GM12873 (cell line): ENCODE measurements at regions not wholly inside any gene's neighbourhood (a gene's known extent, or its start where the extent isn't known, plus 50 kb on each side); places are given as distances from the start of the nearest gene placed in this dataset.

Source experiments
- TF ChIP-seq, protein P1 (sequence below): IDR thresholded peaks from 2 replicates; pipeline ENCODE4 v1.5.1; 2012; ENCODE audit warnings: low read depth, mild to moderate bottlenecking, moderate library complexity, low read length, control low read depth; ENCODE audit not compliant: insufficient read depth; ENCODE audit errors: missing control alignments

DNA sequence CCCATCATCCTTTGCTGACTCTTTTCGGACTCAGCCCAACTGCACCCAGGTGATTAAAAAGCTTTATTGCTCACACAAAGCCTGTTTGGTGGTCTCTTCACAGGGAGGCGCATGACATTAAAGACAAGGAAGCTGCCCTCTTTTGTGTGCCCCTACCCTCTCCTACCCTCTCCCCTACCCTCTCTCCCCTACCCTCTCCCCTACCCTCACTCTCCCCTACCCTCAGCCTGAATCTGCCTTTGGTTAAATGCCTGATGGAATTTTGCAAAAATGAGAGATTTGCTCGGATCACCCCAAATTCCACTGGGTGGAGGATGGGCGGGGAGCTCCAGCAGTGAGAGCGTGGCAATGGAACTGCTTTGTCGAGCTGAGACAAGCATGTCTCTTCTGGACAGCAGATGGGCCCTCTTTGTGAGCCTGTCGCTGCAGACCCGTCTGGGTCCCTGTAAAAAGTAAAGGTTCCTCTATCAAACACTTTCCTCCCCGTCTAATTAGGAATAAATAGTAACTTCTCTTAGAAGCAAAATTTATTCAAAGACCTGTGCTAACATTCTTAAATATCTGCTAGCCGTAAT is 76.4 kb upstream of the MLN start:
- TF ChIP-seq, protein P1, sequence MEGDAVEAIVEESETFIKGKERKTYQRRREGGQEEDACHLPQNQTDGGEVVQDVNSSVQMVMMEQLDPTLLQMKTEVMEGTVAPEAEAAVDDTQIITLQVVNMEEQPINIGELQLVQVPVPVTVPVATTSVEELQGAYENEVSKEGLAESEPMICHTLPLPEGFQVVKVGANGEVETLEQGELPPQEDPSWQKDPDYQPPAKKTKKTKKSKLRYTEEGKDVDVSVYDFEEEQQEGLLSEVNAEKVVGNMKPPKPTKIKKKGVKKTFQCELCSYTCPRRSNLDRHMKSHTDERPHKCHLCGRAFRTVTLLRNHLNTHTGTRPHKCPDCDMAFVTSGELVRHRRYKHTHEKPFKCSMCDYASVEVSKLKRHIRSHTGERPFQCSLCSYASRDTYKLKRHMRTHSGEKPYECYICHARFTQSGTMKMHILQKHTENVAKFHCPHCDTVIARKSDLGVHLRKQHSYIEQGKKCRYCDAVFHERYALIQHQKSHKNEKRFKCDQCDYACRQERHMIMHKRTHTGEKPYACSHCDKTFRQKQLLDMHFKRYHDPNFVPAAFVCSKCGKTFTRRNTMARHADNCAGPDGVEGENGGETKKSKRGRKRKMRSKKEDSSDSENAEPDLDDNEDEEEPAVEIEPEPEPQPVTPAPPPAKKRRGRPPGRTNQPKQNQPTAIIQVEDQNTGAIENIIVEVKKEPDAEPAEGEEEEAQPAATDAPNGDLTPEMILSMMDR = no peak

DNA sequence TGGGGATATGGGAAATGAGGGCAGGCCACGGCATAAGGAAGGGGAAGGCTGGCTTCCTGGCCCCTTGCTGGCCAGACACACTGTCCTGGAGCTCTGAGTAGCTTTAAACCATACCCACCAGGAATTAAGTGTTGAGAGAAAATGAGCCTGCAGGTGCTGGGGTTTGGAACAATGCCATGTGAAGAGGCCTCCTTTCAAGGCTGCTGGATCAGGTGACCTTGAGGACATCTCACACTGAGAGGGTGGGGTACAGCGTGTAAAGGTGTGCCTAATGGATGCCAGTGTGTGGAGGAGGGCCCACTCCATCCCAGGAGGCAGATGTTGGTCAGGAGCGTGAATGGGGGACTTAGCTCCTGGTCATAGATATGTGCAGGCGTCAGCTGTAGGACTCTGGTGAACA is 74.8 kb upstream of the MLN start:
- TF ChIP-seq, protein P1 = no peak

DNA sequence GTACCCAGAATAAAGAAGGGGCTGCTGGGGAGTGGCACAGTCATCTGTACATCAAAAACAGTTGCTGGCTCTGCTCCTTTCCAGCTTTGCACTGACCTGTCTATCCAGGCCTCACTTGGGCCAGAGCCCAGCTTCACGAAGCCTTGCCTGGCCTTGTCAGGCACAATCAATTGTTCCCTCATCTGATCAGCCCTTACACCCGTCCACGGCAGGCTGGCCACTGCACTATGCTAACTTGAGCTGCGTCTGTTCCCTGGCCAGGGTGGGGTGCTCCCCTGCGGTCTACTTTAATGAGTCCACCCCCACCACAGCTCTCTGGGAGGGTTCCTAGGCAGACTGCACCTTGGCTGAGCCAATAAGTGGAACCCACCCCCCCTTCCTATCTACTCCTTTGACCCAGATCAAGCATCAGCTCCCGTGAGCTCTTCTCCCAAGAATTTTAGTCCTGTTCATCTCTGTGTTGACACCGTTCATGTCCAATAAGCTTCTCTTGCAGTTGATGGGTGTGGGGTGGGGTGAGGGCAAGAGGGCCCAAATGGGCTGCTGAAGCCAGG is 74.3 kb upstream of the MLN start:
- TF ChIP-seq, protein P1 = no peak

DNA sequence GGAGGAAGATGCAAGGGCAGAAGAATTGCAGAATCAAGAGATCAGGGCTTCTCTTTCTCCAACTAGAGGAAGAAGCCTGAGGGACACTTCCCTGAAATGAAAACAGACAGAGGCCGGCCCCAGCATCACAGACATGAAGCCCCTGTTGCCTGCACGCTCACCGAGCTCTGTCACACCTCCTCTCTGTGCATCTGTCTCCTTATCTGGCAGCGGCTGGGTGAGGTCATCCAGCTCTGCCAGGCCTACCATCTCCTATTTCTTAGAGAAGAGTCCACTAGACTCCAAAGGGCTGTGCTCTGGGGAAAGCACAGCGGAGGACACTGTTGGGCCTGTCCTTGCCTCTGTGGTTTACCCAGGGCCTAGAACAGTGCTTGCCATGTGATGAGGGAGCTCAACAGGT is 71.9 kb upstream of the MLN start:
- TF ChIP-seq, protein P1 = no peak

DNA sequence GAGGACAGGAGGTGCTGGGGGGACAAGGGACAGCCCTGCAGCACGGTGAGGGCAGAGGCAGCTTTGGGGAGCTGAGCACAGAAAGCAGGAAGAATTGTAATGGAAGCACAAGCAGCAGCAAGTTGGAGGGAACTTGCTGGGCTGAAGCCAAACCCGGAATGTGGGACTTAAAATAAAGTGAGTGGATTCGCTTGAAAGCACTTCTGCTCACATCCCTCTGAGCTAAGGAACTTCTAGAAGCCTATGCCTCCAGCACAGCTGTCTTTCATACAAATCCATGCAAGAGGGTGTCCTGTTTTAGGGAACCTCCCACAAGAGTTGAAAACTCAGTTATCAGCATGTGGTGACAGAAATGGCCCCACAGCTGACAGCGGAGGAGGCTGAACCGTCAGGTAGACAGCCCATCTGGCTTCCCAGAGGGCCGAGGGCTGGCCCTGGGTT is 71.4 kb upstream of the MLN start:
- TF ChIP-seq, protein P1 = no peak

DNA sequence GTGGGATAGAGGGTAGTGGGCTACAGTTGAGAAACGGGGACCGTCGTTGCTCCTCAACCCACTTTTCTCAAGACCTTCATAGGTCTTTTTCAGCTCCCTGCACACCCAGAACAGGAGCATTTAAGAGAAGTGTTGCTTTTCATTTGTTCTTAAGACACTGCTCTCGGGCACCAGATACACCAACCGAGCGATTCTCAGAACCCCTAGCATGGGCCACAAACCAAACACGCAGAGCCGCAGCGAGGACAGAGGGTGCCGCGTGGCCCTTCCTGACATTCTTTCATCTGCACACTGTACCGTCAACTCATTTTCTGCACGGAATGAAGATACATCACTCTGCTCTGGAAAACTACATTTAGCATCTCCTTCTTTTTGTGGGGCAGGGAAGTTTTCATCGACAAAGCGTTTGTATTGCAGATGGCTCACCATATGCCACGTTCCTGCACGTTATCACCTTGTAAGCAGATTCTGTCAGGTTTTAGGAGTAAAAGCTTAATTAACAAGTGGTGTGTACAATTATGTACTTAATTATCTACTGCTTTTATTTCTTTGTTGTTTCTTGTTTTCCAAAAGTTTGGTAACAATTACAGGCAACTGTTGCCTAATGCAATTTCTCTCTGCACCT is 70.4 kb upstream of the MLN start:
- TF ChIP-seq, protein P1 = no peak

GRCh38 chr6:33872761-33873160 is 69.0 kb upstream of the MLN start:
- TF ChIP-seq, protein P1 = no peak
